ENCODE measurements at regions not wholly inside any gene's neighbourhood (a gene's known extent, or its start where the extent isn't known, plus 50 kb on each side); places are given as distances from the start of the nearest gene placed in this dataset.
"Not testable (repeated sequence)": the region's sequence is repeated elsewhere in the genome, so short reads cannot be mapped to it uniquely, and the experiment has no call there.

DNA sequence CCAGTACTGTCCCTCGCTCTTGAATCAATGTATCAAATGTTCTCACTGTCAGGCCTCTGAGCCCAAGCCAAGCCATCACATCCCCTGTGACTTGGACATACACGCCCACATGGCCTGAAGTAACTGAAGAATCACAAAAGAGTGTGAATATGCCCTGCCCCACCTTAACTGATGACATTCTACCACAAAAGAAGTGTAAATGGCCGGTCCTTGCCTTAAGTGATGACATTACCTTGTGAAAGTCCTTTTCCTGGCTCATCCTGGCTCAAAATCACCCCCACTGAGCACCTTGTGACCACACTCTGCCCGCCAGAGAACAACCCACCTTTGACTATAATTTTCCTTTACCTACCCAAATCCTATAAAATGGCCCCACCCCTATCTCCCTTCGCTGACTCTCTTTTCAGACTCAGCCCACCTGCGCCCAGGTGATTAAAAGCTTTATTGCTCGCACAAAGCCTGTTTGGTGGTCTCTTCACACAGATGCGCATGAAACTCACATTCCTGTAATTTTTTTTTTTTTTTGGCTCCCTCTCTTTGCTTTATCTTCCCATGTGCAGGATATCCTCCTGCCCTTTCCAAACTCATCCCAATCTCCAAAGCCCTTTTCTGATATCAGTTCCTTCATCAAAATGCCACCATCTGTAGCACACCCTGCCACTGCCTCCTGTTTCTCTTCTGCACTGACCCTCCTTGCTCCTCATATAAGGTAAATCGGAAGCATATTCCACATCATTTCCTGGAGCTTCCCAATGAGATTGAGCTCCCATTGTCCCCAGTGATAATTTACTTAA is 255.7 kb upstream of the SPTLC3 start:
- not testable (repeated sequence) for DNase-seq

DNA sequence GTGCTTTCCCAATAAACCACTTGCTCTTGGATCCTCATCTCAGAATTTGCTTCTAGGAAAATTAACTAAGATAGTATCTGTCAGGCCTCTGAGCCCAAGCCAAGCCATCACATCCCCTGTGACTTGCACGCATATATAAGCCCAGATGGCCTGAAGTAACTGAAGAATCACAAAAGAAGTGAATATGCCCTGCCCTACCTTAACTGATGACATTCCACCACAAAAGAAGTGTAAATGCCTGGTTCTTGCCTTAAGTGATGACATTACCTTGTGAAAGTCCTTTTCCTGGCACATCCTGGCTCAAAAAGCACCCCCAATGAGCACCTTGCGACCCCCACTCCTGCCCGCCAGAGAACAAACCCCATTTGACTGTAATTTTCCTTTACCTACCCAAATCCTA is 255.0 kb upstream of the SPTLC3 start:
- DNase-seq, result not testable (repeated sequence)

- DNase-seq, result not testable (repeated sequence)
These were observed 249.3 kb upstream of the SPTLC3 start for GRCh38 chr20:12759493-12759892.

GRCh38 chr20:12762725-12763124 is 246.0 kb upstream of the SPTLC3 start:
- peak in 2 of 14 donors; percentile 3 to 7 for DNase-seq

DNA sequence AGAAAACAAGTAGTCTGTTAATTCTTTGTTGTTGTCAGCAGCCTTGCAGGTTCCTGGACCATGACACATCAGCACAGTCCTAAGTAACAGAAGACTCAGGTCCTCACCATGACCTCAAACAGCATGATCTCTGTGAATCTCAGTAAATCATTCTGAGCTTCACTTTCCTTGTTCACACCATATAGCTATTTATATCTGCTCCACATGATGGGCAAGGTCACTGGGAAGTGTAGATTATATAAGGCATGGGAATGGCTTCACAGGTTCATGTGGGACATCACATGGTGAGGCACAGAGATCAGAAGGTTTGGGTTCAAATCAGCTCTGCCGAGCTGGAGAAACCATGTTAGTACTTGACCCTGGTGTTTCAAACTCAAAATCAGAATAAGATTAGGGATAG is 245.4 kb upstream of the SPTLC3 start:
- DNase-seq, result no peak

GRCh38 chr20:12764053-12764452 is 244.7 kb upstream of the SPTLC3 start:
- no peak for DNase-seq

DNA sequence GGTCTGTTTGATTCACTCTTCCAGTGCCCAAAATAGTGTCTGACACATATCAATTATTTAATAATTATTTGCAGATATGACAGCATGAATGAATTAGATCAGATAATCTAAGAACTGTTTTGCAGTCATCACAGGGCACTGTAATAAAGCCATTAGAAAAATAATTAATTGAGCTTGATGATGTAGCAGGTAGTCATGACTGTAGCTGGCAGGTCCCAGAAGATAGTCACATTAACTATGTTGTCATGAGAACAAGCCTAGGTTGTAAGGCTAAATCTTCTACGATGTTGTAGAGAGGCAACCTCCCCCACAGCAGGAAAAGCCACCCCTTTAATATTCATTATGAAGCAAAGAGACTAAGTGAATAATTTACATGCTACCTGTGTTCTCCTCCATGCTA is 243.9 kb upstream of the SPTLC3 start:
- DNase-seq, result no peak

DNA sequence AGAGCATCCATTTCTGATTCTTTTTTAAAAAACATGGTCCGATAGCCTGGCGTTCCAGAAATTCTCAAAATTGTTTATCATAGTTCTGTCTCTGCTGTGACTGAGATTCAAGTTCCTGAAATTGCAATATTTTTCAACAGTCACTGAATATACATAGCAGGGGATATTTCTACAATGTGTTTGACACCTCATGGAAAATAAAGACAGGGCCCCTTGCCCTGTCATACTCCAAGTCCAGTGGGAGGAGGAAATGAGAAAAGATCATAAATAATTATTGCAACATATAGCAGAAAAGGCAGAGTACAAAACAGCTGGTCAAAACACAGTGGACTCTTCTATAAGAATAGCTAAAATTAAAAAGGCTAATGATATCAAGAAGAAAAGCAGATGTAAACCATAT is 234.8 kb upstream of the SPTLC3 start:
- DNase-seq, result no peak

DNA sequence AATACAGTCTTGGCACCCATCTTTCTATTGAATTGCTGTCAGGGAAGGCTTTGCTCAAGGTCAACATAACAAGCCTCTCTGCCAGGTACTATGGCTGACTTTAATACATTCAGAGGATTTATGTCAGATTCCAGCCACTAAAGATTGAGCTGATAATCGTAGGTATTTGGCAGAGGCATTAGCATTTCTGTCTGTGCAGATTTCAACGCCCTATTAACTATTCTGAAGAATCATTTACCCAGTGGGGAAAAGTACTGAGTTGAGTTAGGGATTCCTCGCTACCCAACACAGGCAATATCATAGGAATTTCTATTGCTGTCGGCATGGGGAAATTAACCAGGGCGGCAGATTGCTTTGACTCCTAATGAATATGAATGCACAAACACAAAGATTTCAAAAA is 233.7 kb upstream of the SPTLC3 start:
- DNase-seq, result no peak

DNA sequence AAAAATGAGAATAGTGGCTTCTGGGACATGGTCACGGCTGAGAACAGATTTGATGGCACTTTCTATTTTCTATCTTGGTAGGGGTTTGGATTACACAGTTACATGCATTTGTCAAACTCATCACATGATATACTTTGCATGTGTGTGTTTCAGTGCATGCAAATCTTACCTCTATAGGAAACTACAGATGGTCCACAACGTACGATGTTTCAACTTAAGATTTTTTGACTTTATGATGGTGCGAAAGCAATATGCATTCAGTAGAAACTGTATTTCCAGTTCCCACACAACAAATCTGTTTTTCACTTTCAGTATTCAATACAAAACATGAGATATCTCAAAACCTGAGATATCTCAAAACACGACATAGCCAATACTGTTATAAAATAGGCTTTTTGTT is 231.8 kb upstream of the SPTLC3 start:
- DNase-seq, result no peak

- DNase-seq, result no peak
These were observed 222.5 kb upstream of the SPTLC3 start for GRCh38 chr20:12786276-12786675.

GRCh38 chr20:12788632-12789299 is 220.0 kb upstream of the SPTLC3 start:
- no peak for DNase-seq

DNA sequence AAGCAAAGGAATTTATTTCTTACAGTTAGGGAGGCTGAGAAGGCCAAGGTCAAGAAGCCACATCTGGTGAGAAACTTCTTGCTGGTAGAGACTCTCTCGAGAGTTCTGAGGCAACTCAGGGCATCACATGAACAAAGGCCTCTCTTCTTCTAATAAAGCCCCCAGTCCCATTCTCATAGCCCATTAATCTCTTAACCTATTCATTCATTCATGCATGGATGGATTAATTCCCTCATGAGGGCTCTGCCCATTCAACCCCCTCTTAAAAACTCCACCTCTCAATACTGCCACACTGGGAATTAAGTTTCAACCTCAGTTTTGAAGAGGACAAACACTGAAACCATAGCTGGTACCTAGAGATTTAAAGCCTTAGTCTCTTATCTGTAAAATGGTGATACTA is 217.9 kb upstream of the SPTLC3 start:
- DNase-seq, result no peak

GRCh38 chr20:12798286-12798685 is 210.5 kb upstream of the SPTLC3 start:
- no peak for DNase-seq

- DNase-seq, result no peak
These were observed 200.7 kb upstream of the SPTLC3 start for GRCh38 chr20:12808006-12808567.

DNA sequence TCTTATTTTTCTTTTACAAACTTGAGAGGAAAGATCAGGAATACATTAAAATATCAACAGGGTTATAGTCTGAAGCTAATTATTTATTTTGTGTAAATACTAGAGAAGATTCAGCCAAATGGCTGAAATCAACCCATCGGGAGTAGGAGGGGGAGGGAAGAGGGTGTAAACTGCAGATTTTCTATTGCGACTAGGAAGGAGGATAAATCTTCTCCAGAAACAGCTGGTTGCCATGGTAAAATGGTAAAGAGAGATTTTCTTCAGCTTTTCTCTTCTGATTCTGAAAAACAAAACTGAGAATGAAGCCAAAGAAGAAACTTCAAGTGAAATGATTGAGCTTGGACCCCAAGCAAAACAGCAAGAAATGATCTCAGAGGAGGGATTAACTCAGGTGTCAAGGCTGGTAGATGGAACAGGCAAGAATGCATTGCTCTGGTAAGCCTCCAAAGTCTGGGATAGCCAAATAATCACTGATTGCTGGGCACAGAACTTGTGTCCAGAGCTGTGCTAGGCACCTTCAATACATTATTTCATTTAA is 193.5 kb upstream of the SPTLC3 start:
- DNase-seq, result no peak

DNA sequence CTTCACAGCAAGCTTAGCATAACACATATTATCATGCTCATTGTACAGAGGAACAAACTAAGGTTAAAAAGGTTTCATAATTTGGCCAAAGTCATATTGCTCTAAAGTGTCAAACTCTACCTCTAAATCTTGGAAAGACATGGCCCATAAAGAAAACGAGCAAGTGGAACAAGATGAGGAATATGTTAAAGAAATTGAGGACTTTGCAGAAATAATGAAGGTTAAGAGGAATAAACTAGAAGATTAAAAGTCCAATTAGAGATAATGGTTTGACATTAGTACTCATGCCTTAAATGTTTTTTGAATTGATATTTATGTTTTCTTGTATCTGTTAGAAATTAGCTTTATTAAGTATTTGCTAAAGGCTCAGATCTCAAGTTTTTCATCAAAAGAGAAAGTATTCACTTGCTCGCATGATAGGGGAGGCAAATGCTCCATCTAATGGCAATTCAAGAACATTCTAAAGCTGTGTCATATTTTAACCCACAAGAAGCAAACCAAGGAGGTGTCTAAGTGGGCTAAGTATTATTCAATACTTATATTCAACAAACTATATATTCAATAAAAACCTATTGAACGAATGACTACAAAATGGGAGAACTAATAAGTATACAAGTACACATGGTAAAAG is 192.9 kb upstream of the SPTLC3 start:
- DNase-seq, result no peak

- no peak for DNase-seq
These were observed 187.5 kb upstream of the SPTLC3 start for GRCh38 chr20:12821249-12821648.

DNA sequence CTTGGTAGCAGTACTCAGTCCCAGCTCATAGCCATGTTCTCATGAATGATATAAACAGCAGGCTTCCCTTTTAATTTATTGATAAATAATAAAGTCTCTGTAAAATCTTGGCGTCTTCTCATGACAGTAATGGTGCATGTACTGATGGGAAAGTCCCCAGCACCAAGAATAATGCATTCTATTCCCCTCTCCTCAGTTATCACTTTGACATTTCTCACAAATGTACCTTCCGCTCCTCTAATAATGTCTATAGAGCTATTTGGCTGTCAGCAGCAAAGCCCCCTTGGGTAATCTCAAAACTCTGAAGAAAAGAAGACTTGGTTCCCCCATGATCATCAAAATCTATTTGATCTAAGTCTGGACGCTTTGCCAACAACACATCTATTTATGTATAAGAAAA is 185.0 kb upstream of the SPTLC3 start:
- no peak for DNase-seq

GRCh38 chr20:12824328-12825225 is 184.2 kb upstream of the SPTLC3 start:
- peak in 1 of 14 donors; percentile 82 for DNase-seq

- DNase-seq, result peak in 2 of 14 donors; percentile 14 to 96
These were observed 183.6 kb upstream of the SPTLC3 start for GRCh38 chr20:12825226-12825595.

DNA sequence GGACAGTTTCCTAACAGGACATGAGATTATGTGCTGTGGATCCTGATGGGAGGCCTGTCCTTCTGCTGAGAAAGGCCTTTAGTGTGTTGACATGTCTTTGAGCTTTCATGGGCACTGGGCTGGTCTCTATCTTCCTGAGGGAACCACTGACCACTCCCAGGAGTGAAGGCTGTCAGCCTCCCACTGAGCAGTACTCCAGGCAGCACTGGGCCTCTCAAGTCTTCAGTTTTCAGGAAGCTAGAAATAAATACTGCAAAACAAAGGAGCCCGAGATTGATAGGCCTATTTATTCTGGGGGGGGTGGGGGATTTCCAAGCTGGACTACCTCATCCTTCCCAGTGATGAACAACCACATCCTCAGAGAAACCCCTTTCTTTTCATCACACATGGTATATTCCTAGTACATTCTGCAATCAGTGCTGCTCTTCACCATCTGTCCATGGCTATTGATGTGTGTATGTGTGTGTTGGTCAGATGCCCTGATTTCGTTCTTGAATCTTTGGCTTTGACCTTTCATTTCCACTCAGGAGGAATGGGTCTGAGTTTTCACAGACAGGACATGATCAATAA is 180.9 kb upstream of the SPTLC3 start:
- DNase-seq, result peak in 1 of 14 donors; percentile 84
